Psoas muscle (tissue), 7 donors: ENCODE measurements at regions not wholly inside any gene's neighbourhood (a gene's known extent, or its start where the extent isn't known, plus 50 kb on each side); places are given as distances from the start of the nearest gene placed in this dataset.

Source experiments
- ATAC-seq, 4 donors: fragments of 200-7000 bp; cut with Tn5 transposase; one replicate each; pipeline ENCODE4 v1.9.1; 2020; ENCODE audit warnings: moderate library complexity in 3 of 4, mild to moderate bottlenecking in 2 of 4
- DNase-seq, 2 donors: peaks; one replicate each; pipeline ENCODE4 v3.0.0-alpha.2; 2020
- H3K27ac ChIP-seq: fragments of 200-600 bp; one replicate; pipeline ENCODE4 v1.8.0; 2022
- H3K27me3 ChIP-seq, 3 donors: fragments of 200-600 bp in 1 of 3; one replicate each; pipeline versions ENCODE4 v1.6.1 to v1.8.0; 2013 to 2022; ENCODE audit warnings: low read length in 2 of 3, mild to moderate bottlenecking in 2 of 3, moderate library complexity in 1 of 3; ENCODE audit not compliant: insufficient read depth in 3 of 3
- H3K36me3 ChIP-seq, 2 donors: fragments of 200-600 bp in 1 of 2; one replicate each; pipeline versions ENCODE4 v1.6.1 to v1.8.0; 2013 to 2022; ENCODE audit warnings: low read depth in 1 of 2, mild to moderate bottlenecking in 1 of 2, moderate library complexity in 1 of 2; ENCODE audit not compliant: insufficient read depth in 1 of 2
- H3K4me1 ChIP-seq: fragments of 200-600 bp; one replicate; pipeline ENCODE4 v1.8.0; 2022
- H3K4me3 ChIP-seq: fragments of 200-600 bp; one replicate; pipeline ENCODE4 v1.8.0; 2022; ENCODE audit warnings: mild to moderate bottlenecking
- H3K9me3 ChIP-seq: fragments of 200-600 bp; one replicate; pipeline ENCODE4 v1.8.0; 2022
- CTCF ChIP-seq: fragments of 200-600 bp; IDR thresholded peaks from one replicate; pipeline ENCODE4 v1.8.0; 2022; ENCODE audit warnings: antibody characterized with exemption
- WGBS, 3 donors: extraction: QIAGEN DNeasy Blood & Tissue Kit; methylation state at CpG; one replicate each; pipeline versions ENCODE4 v1.1.6 to v1.1.7; 2013; 5-methylcytosine and 5-hydroxymethylcytosine counted together
- intact Hi-C, 2 donors: fragments of 100-400 bp; cut with DNase I; formaldehyde crosslinking; loops; one replicate each; pipeline versions ENCODE4 v1.11.0 to v1.14.2; 2022
- donor health status: healthy with polysubstance abuse.
- donor health status: DM: no; HTN: no; CAD: no; lungs with moderate emphysema.
- donor health status: Bipolar disorder and iron deficiency.
- donor health status: healthy.
- donor health status: DM: yes; HTN: yes; CAD: no.
- donor health status: DM: no; HTN: no; CAD: no.
- donor health status: DM: yes; HTN: yes; CAD: no.

GRCh38 chr7:361680-362401 lies 71.9 kb downstream of the FOXL3 start:
- peak in 1 of 2 donors; percentile 10 for DNase-seq
- no peaks in the 10 kb centered on the region for H3K36me3 ChIP-seq
- 45 to 59% (median 58%) methylated on average over 8 to 13 of the region's 18 CpGs for WGBS, 3 donors
- no peaks in the 10 kb centered on the region for H3K4me1 ChIP-seq
- peaks cover 0 to 67% (median 15%) of the 10 kb centered on the region in 3 donors for H3K27me3 ChIP-seq
- H3K4me3 ChIP-seq = no peak overlapping the region
- ATAC-seq = no peak
- intact Hi-C loops = loop anchor here in 1 of 2 donors (10.0 kb wide), 1 partner anchor 57 kb away; no protein-coding TSS in a partner anchor
- H3K9me3 ChIP-seq = peaks cover 9% of the 10 kb centered on the region
- TF ChIP-seq CTCF = no peak
- no peak overlapping the region for H3K27ac ChIP-seq

- DNase-seq = peak; percentile 14 to 49
Observed at GRCh38 chr7:362402-363096, 72.6 kb downstream of the FOXL3 start.

GRCh38 chr7:363626-364025 lies 73.7 kb downstream of the FOXL3 start:
- no peaks in the 10 kb centered on the region for H3K4me1 ChIP-seq
- H3K9me3 ChIP-seq = peaks cover 2% of the 10 kb centered on the region
- H3K4me3 ChIP-seq = no peak overlapping the region
- no peak overlapping the region for H3K27ac ChIP-seq
- WGBS, 3 donors = 83 to 89% (median 87%) methylated on average over 20 of the region's 20 CpGs
- peak; percentile 11 to 38 for DNase-seq
- TF ChIP-seq CTCF = no peak
- H3K27me3 ChIP-seq = peaks cover 0 to 65% (median 14%) of the 10 kb centered on the region in 3 donors
- H3K36me3 ChIP-seq = no peaks in the 10 kb centered on the region
- intact Hi-C loops = loop anchor here in 1 of 2 donors (10.0 kb wide), 1 partner anchor 59 kb away; no protein-coding TSS in a partner anchor
- no peak for ATAC-seq

More at GRCh38 chr7:362402-363096, 72.6 kb downstream of the FOXL3 start:
- H3K36me3 ChIP-seq = no peaks in the 10 kb centered on the region
- no peak for TF ChIP-seq CTCF
- peaks cover 0 to 67% (median 15%) of the 10 kb centered on the region in 3 donors for H3K27me3 ChIP-seq
- ATAC-seq = no peak
- no peaks in the 10 kb centered on the region for H3K4me1 ChIP-seq
- WGBS, 3 donors = 29 to 33% (median 31%) methylated on average over 23 of the region's 23 CpGs
- no peak overlapping the region for H3K4me3 ChIP-seq
- no peak overlapping the region for H3K27ac ChIP-seq
- intact Hi-C loops = loop anchor here in 1 of 2 donors (10.0 kb wide), 1 partner anchor 58 kb away; no protein-coding TSS in a partner anchor
- H3K9me3 ChIP-seq = peaks cover 9% of the 10 kb centered on the region

- DNase-seq = peak in 1 of 2 donors; percentile 19
- no peak overlapping the region for H3K27ac ChIP-seq
- H3K9me3 ChIP-seq = no peaks in the 10 kb centered on the region
- no peaks in the 10 kb centered on the region for H3K4me1 ChIP-seq
- ATAC-seq = no peak
- intact Hi-C loops = loop anchor here in 1 of 2 donors (10.0 kb wide), 1 partner anchor 60 kb away; no protein-coding TSS in a partner anchor
- H3K36me3 ChIP-seq = no peaks in the 10 kb centered on the region
- 88 to 91% (median 89%) methylated on average over 11 of the region's 11 CpGs for WGBS, 3 donors
- no peak overlapping the region for H3K4me3 ChIP-seq
- no peak for TF ChIP-seq CTCF
- peaks cover 0 to 56% (median 17%) of the 10 kb centered on the region in 3 donors for H3K27me3 ChIP-seq
Observed at GRCh38 chr7:364536-364935, 74.6 kb downstream of the FOXL3 start.
